ENCODE measurements at regions not wholly inside any gene's neighbourhood (a gene's known extent, or its start where the extent isn't known, plus 50 kb on each side); places are given as distances from the start of the nearest gene placed in this dataset.
"Not testable (repeated sequence)": the region's sequence is repeated elsewhere in the genome, so short reads cannot be mapped to it uniquely, and the experiment has no call there.

DNA sequence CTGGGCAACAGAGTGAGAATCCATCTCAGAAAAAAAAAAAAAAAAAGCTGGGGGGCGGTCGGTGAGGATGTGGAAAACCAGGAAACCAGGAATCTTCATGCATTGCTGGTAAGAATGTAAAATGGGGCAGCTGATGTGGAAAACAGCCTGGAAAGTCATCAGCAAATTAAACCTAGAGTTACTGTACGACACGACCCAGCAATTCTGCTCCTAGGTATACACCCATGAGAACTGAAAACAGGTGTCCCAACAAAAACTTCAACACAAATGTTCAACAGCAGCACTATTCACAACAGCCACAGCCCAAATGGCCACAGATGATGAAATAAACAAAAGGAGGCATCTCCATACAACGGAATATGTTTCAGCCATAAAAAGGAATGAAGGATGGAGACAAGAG, 97.3 kb downstream of the NCOR2 start:
- no peak overlapping the region for H3K27ac ChIP-seq
- TF ChIP-seq ZFX (IDR thresholded peaks at IDR 0.05; ENCODE audit: borderline replicate concordance), result no peak
- TF ChIP-seq, protein P1, sequence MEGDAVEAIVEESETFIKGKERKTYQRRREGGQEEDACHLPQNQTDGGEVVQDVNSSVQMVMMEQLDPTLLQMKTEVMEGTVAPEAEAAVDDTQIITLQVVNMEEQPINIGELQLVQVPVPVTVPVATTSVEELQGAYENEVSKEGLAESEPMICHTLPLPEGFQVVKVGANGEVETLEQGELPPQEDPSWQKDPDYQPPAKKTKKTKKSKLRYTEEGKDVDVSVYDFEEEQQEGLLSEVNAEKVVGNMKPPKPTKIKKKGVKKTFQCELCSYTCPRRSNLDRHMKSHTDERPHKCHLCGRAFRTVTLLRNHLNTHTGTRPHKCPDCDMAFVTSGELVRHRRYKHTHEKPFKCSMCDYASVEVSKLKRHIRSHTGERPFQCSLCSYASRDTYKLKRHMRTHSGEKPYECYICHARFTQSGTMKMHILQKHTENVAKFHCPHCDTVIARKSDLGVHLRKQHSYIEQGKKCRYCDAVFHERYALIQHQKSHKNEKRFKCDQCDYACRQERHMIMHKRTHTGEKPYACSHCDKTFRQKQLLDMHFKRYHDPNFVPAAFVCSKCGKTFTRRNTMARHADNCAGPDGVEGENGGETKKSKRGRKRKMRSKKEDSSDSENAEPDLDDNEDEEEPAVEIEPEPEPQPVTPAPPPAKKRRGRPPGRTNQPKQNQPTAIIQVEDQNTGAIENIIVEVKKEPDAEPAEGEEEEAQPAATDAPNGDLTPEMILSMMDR (IDR thresholded peaks at IDR 0.05), result no peak

DNA sequence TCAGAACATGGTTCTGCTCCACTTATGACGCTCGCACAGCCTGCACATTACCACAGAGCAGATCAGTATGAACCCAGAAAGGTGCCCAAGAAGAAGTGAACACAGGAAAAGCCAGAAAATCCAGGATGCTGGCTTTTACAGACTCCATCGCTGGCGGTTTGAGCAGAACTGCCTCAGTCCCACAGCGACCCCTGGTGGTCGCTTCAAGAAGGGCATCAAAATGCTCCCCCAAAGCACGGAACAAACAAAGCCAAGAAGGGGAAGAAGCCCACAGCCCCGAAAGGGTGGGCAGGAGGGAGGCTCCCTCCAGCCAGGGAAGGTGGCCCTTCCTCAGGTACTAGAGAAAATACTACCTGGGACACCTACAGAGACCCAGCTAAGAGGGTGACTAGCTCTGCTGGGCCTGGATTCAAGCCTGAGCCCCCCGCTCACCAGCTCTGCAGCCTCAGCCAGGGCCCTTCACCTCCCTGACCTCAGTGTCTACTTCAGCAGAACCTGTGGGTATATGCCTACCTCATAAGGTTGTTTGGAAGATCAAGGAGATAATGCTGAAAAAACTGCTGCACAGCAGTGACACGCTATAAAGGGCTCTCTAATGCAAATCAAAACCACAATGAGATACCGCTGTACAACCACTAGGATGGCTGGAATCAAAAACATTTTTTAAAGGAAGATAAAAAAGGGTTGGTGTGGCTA, 98.1 kb downstream of the NCOR2 start:
- no peak overlapping the region for H3K27ac ChIP-seq

GRCh38 chr12:124467549-124467948, 99.9 kb downstream of the NCOR2 start:
- H3K27ac ChIP-seq, result not testable (repeated sequence)

More for the DNA sequence above, 98.1 kb downstream of the NCOR2 start:
- TF ChIP-seq ZFX (IDR thresholded peaks at IDR 0.05; ENCODE audit: borderline replicate concordance), result no peak
- TF ChIP-seq, protein P1 (IDR thresholded peaks at IDR 0.05), result peak; percentile 85

DNA sequence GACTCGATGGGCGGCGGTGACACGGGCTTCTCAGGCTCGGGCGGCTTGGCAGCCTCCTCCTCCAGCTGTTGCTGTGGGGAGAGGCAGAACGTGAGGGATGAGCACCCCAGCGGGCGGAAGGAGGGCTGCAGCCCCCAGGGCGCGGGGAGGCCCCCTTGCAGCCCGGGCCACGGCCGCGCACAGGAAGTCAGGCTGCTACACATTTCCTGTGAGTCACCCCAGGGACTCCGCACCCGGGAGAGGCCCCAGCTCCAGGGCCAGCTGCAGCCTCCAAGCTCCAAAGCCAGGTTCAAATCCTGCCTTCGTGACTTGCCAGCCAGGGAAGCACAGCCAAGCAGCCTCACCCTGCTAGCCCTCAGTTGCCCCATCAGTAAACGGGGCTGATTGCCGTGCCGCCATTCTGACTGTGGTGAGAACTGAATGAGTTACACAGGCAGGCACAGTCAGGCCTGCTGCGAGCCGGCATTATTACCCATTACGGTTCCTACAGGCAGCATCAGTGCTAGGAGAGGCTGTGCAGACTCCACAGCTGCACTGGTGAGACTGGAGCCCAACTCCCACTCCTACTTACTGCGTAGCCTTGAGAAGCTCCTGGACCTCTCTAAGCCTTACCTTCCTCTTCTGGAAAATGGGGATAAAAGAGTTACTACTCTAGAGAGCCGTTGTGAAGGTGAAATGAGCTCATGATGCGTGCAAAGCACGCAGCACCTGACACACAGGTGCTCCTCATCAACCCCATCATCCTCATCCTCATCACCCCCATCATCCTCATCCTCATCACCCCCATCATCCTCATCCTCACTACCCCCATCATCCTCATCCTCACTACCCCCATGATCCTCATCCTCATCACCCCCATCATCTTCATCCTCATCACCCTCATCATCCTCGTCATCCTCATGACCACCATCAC, 100.9 kb downstream of the NCOR2 start:
- TF ChIP-seq, protein P1 (IDR thresholded peaks at IDR 0.05), result no peak
- TF ChIP-seq ZFX (IDR thresholded peaks at IDR 0.05; ENCODE audit: borderline replicate concordance), result no peak
- H3K27ac ChIP-seq, result no peak overlapping the region

DNA sequence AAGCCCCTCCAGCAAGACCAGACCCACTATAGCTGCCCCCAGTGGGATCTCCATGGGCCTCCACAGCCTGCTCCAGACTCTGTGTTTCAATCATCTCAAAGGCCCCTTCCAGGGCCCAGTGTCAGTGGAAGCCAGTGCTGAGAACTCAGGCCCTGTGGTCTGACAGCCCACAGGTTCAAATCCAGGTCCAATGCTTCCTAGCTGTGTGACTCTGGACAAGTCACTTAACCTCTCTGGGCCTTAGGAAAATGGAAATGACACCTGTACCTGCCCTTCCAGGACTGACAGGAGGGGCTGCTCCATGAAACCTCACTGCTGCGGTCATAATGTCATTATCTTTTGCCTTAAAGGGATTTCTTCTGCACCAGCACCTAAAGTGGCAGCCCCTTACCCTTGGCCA, 101.9 kb downstream of the NCOR2 start:
- no peak for TF ChIP-seq ZFX (IDR thresholded peaks at IDR 0.05; ENCODE audit: borderline replicate concordance)
- TF ChIP-seq, protein P1 (IDR thresholded peaks at IDR 0.05), result no peak
- H3K27ac ChIP-seq, result no peak overlapping the region

DNA sequence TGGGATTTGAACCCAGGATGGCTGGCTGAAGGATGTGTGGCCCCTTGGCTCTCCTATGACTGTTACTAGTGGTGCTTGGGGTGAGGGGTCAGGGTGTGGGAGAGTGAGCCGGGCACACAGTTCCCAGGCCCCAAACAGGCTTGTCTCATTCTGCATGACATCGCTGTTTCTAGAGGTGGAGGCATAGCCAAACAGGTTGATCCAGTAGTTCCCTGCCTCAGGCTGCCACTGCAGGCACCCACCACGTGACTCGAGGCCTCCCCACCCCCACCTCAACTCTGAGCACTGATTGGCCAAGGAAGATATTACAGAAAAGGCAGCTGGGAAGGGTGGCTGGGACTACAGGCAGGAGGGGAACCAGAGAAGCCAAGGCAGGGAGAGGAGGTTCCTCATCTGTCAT, 102.6 kb downstream of the NCOR2 start:
- no peak for TF ChIP-seq ZFX (IDR thresholded peaks at IDR 0.05; ENCODE audit: borderline replicate concordance)
- TF ChIP-seq, protein P1 (IDR thresholded peaks at IDR 0.05), result no peak
- H3K27ac ChIP-seq, result no peak overlapping the region

- TF ChIP-seq ZFX (IDR thresholded peaks at IDR 0.05; ENCODE audit: borderline replicate concordance), result no peak
- TF ChIP-seq, protein P1 (IDR thresholded peaks at IDR 0.05), result no peak
- no peak overlapping the region for H3K27ac ChIP-seq
Measured at GRCh38 chr12:124464062-124464461, 103.3 kb downstream of the NCOR2 start.
